ENCODE measurements at regions not wholly inside any gene's neighbourhood (a gene's known extent, or its start where the extent isn't known, plus 50 kb on each side); places are given as distances from the start of the nearest gene placed in this dataset.
A peak's percentile ranks its signal among the peaks of the same experiment; 100 is the strongest.

DNA sequence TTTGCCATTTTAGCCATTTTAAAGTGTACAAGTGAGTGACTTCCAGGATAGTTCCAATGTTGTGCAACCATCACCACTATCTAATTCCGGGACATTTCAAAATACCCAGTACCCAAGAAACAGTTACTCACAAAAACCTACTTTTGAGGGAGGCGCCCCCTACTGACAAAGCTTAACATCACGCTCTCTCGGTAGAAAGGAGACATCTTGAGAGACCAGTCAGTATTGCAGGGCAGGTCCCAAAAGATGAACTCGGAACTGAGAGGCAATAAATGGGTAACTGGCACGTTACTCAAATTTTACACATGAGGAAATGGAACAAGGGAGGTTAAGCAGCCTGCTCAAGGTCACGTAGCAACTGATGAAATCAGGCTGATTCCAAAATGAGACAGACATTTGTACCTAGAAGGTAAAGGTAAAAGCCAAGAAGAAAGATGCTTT is 50.0 kb upstream of the POU2AF1 start:
- peak; percentile 64 to 72 for TF ChIP-seq CTCF (conservative IDR thresholded peaks at IDR 0.05 in 1 of 2, IDR thresholded peaks at IDR 0.05 in 1 of 2; ENCODE audit: extremely low read depth in 1 of 2, insufficient read depth in 1 of 2, low read depth in 1 of 2, low read length in 2 of 2)
- no peak for TF ChIP-seq EZH2 (IDR thresholded peaks at IDR 0.05; ENCODE audit: borderline replicate concordance, low read length)

All from mammary epithelial cell (primary cell).